Effector memory CD8-positive, alpha-beta T cell (primary cell): ENCODE measurements at regions not wholly inside any gene's neighbourhood (a gene's known extent, or its start where the extent isn't known, plus 50 kb on each side); places are given as distances from the start of the nearest gene placed in this dataset.

Source experiments
- ATAC-seq: fragments of 150-1000 bp; cut with Tn5 transposase; replicated peaks from 2 replicates; pipeline ENCODE4 v1.10.0; 2021; ENCODE audit warnings: mild to moderate bottlenecking, moderate library complexity
- DNase-seq, 3 experiments: peaks; one replicate each; pipeline ENCODE4 v3.0.0; 2021
- H3K27ac Mint-ChIP-seq, 2 donors: one replicate each; pipeline ENCODE4 v1.8.0; 2022; ENCODE audit warnings: mild to moderate bottlenecking in 2 of 2, mixed read lengths in 2 of 2, moderate library complexity in 2 of 2
- H3K27me3 Mint-ChIP-seq, 2 donors: one replicate each; pipeline ENCODE4 v1.8.0; 2022; ENCODE audit warnings: mixed read lengths in 2 of 2
- H3K36me3 Mint-ChIP-seq: one replicate; pipeline ENCODE4 v1.8.0; 2022; ENCODE audit warnings: mild to moderate bottlenecking, moderate library complexity, mixed read lengths; ENCODE audit not compliant: insufficient read depth
- H3K4me1 Mint-ChIP-seq, 2 donors: one replicate each; pipeline ENCODE4 v1.8.0; 2022; ENCODE audit warnings: low read depth in 2 of 2, mixed read lengths in 2 of 2
- H3K4me3 Mint-ChIP-seq, 2 donors: one replicate each; pipeline ENCODE4 v1.8.0; 2022; ENCODE audit warnings: mild to moderate bottlenecking in 2 of 2, mixed read lengths in 2 of 2, moderate library complexity in 2 of 2
- H3K9me3 Mint-ChIP-seq, 2 donors: one replicate each; pipeline ENCODE4 v1.8.0; 2022; ENCODE audit warnings: mixed read lengths in 2 of 2

GRCh38 chr1:37113285-37113997 lies 79.1 kb upstream of the GRIK3 start:
- H3K36me3 Mint-ChIP-seq, result no peaks in the 10 kb centered on the region
- H3K4me1 Mint-ChIP-seq, result no peaks in the 10 kb centered on the region
- no peak for ATAC-seq
- no peak overlapping the region for H3K4me3 Mint-ChIP-seq
- H3K27ac Mint-ChIP-seq, result no peak overlapping the region
- no peaks in the 10 kb centered on the region for H3K9me3 Mint-ChIP-seq
- no peak for DNase-seq
- H3K27me3 Mint-ChIP-seq, result peaks cover 27 to 50% of the 10 kb centered on the region in 2 donors

- H3K27me3 Mint-ChIP-seq, result peaks cover 30 to 66% of the 10 kb centered on the region in 2 donors
- ATAC-seq (no peak), DNase-seq (no peak)
- no peaks in the 10 kb centered on the region for H3K36me3 Mint-ChIP-seq
- no peak overlapping the region for H3K27ac Mint-ChIP-seq
- no peaks in the 10 kb centered on the region for H3K9me3 Mint-ChIP-seq
- H3K4me1 Mint-ChIP-seq, result no peaks in the 10 kb centered on the region
- H3K4me3 Mint-ChIP-seq, result no peak overlapping the region
These were observed 84.5 kb upstream of the GRIK3 start for GRCh38 chr1:37118790-37119189.

- ATAC-seq (no peak), DNase-seq (no peak)
- H3K9me3 Mint-ChIP-seq, result no peaks in the 10 kb centered on the region
- no peaks in the 10 kb centered on the region for H3K4me1 Mint-ChIP-seq
- no peaks in the 10 kb centered on the region for H3K36me3 Mint-ChIP-seq
- H3K4me3 Mint-ChIP-seq, result no peak overlapping the region
- H3K27ac Mint-ChIP-seq, result no peak overlapping the region
- H3K27me3 Mint-ChIP-seq, result peaks cover 30 to 52% of the 10 kb centered on the region in 2 donors
These were observed 86.0 kb upstream of the GRIK3 start for GRCh38 chr1:37120279-37120678.

- no peaks in the 10 kb centered on the region for H3K36me3 Mint-ChIP-seq
- no peaks in the 10 kb centered on the region for H3K4me1 Mint-ChIP-seq
- no peak for ATAC-seq
- peaks cover 24 to 51% of the 10 kb centered on the region in 2 donors for H3K27me3 Mint-ChIP-seq
- H3K9me3 Mint-ChIP-seq, result no peaks in the 10 kb centered on the region
- H3K27ac Mint-ChIP-seq, result no peak overlapping the region
- H3K4me3 Mint-ChIP-seq, result no peak overlapping the region
- no peak for DNase-seq
These were observed 89.2 kb upstream of the GRIK3 start for GRCh38 chr1:37123276-37124115.

- no peak overlapping the region for H3K27ac Mint-ChIP-seq
- H3K36me3 Mint-ChIP-seq, result no peaks in the 10 kb centered on the region
- no peaks in the 10 kb centered on the region for H3K4me1 Mint-ChIP-seq
- H3K4me3 Mint-ChIP-seq, result no peak overlapping the region
- ATAC-seq, result no peak
- H3K9me3 Mint-ChIP-seq, result no peaks in the 10 kb centered on the region
- DNase-seq, result no peak
- peaks cover 24 to 51% of the 10 kb centered on the region in 2 donors for H3K27me3 Mint-ChIP-seq
These were observed 90.2 kb upstream of the GRIK3 start for GRCh38 chr1:37124501-37124900.

DNA sequence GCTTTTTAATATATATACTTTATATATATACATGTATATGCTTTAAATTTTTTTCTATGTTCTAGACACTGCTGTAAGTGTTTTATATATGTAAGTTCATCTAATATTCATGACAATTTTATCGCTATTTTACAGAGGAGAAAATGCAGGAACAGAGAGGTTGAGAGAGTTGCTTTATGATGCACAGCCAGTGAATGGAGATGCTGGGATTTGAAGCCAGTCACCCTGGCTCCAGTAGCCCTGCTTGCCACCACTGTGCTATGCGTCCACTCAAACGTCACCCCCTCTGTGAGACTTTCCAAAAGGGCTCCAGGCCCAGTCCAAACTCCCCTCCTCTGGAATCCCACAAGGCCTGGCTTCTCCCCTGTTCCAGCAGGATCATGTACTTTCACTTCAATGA lies 91.0 kb upstream of the GRIK3 start:
- no peak overlapping the region for H3K27ac Mint-ChIP-seq
- DNase-seq (no peak), ATAC-seq (no peak)
- peaks cover 0 to under 1% of the 10 kb centered on the region in 2 donors for H3K4me1 Mint-ChIP-seq
- H3K27me3 Mint-ChIP-seq, result peaks cover 28 to 51% of the 10 kb centered on the region in 2 donors
- no peak overlapping the region for H3K4me3 Mint-ChIP-seq
- H3K36me3 Mint-ChIP-seq, result no peaks in the 10 kb centered on the region
- H3K9me3 Mint-ChIP-seq, result no peaks in the 10 kb centered on the region

GRCh38 chr1:37127254-37127748 lies 93.0 kb upstream of the GRIK3 start:
- Mint-ChIP-seq H3K4me1 (peaks cover 0 to 4% of the 10 kb centered on the region in 2 donors), H3K27me3 (peaks cover 31 to 47% of the 10 kb centered on the region in 2 donors), H3K9me3 (no peaks in the 10 kb centered on the region), H3K4me3 (no peak overlapping the region), H3K36me3 (no peaks in the 10 kb centered on the region), H3K27ac (no peak overlapping the region)
- no peak for DNase-seq
- ATAC-seq, result no peak

DNA sequence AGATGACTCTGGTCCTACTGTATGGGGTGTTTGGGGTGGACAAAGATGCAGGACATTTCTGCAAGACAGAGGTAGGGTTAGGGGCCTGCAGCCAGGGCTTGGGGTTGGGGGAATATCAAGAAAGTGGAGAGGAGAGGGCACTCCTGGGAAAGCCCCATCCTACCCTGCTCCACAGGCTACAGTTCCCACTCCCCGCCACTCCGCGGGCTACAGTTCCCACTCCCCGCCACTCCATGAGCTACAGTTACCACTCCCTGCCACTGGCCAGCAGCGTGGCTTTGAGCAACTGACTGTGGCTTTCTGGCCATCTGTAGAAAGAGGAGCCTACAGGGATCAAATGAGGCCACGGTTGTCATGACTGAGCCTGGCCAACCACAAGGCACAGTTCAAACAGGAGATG lies 93.8 kb upstream of the GRIK3 start:
- DNase-seq, result no peak
- Mint-ChIP-seq H3K4me3 (no peak overlapping the region), H3K36me3 (no peaks in the 10 kb centered on the region), H3K27me3 (peaks cover 32 to 50% of the 10 kb centered on the region in 2 donors), H3K27ac (no peak overlapping the region), H3K4me1 (peaks cover 0 to 4% of the 10 kb centered on the region in 2 donors), H3K9me3 (no peaks in the 10 kb centered on the region)
- no peak for ATAC-seq

- peaks cover 0 to 4% of the 10 kb centered on the region in 2 donors for H3K4me1 Mint-ChIP-seq
- DNase-seq (no peak), ATAC-seq (no peak)
- no peak overlapping the region for H3K27ac Mint-ChIP-seq
- H3K9me3 Mint-ChIP-seq, result no peaks in the 10 kb centered on the region
- peaks cover 55 to 73% of the 10 kb centered on the region in 2 donors for H3K27me3 Mint-ChIP-seq
- no peaks in the 10 kb centered on the region for H3K36me3 Mint-ChIP-seq
- no peak overlapping the region for H3K4me3 Mint-ChIP-seq
These were observed 96.1 kb upstream of the GRIK3 start for GRCh38 chr1:37130221-37130948.

GRCh38 chr1:37131281-37131680 lies 97.0 kb upstream of the GRIK3 start:
- no peak for DNase-seq
- Mint-ChIP-seq H3K4me3 (no peak overlapping the region), H3K27me3 (peaks cover 64 to 80% of the 10 kb centered on the region in 2 donors), H3K27ac (no peak overlapping the region), H3K9me3 (no peaks in the 10 kb centered on the region), H3K4me1 (peaks cover 0 to 4% of the 10 kb centered on the region in 2 donors), H3K36me3 (peaks cover 3% of the 10 kb centered on the region)
- no peak for ATAC-seq

GRCh38 chr1:37133276-37134145 lies 99.2 kb upstream of the GRIK3 start:
- Mint-ChIP-seq H3K36me3 (peaks cover 3% of the 10 kb centered on the region), H3K4me1 (peaks cover 0 to 4% of the 10 kb centered on the region in 2 donors), H3K27ac (no peak overlapping the region), H3K27me3 (peaks cover 65 to 75% of the 10 kb centered on the region in 2 donors), H3K4me3 (no peak overlapping the region), H3K9me3 (no peaks in the 10 kb centered on the region)
- ATAC-seq (no peak), DNase-seq (no peak)

DNA sequence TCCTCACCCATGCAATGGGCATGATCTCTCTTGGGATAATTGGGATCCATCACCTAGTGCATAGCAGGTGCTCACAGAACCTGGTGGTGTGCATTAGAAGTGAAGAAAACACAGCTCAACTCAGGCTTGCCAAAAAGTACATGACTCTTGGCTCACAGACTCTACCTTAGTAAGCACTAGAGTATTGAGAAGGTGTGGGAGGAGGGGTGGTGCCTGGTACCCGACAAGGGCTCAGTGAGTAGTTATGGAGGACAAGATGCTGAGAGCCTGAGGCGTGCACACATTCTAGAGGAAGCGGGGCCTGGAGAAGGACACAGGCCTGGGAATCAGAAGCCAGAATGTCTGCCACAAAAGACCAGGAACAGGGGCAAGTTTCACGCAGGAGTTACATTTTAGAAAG lies 100.3 kb upstream of the GRIK3 start:
- Mint-ChIP-seq H3K9me3 (no peaks in the 10 kb centered on the region), H3K27me3 (peaks cover 54 to 70% of the 10 kb centered on the region in 2 donors), H3K27ac (no peak overlapping the region), H3K36me3 (peaks cover 3% of the 10 kb centered on the region), H3K4me1 (peaks cover 0 to 4% of the 10 kb centered on the region in 2 donors), H3K4me3 (no peak overlapping the region)
- ATAC-seq, result no peak
- no peak for DNase-seq
